ENCODE measurements at regions not wholly inside any gene's neighbourhood (a gene's known extent, or its start where the extent isn't known, plus 50 kb on each side); places are given as distances from the start of the nearest gene placed in this dataset.
"Not testable (repeated sequence)": the region's sequence is repeated elsewhere in the genome, so short reads cannot be mapped to it uniquely, and the experiment has no call there.

GRCh38 chr3:140854961-140855360, 86.7 kb upstream of the SLC25A36 start:
- DNase-seq (no peak), ATAC-seq (ENCODE audit: poor library complexity) (no peak)
- intact Hi-C loops (cut with DNase I), result no loop called here

GRCh38 chr3:140856905-140857304, 84.7 kb upstream of the SLC25A36 start:
- intact Hi-C loops (cut with DNase I), result no loop called here

GRCh38 chr3:140857993-140858392, 83.6 kb upstream of the SLC25A36 start:
- no peak for DNase-seq
- intact Hi-C loops (cut with DNase I), result no loop called here
- no peak for ATAC-seq (ENCODE audit: poor library complexity)

More at GRCh38 chr3:140856905-140857304, 84.7 kb upstream of the SLC25A36 start:
- no peak for DNase-seq
- no peak for ATAC-seq (ENCODE audit: poor library complexity)

GRCh38 chr3:140859592-140860336, 81.9 kb upstream of the SLC25A36 start:
- ATAC-seq (ENCODE audit: poor library complexity) (no peak), DNase-seq (no peak)
- intact Hi-C loops (cut with DNase I), result no loop called here

- intact Hi-C loops (cut with DNase I), result no loop called here
- ATAC-seq (ENCODE audit: poor library complexity), result peak; percentile 57
- DNase-seq, result no peak
Observed at GRCh38 chr3:140863580-140864009, 78.0 kb upstream of the SLC25A36 start.

GRCh38 chr3:140870351-140870750, 71.3 kb upstream of the SLC25A36 start:
- ATAC-seq (ENCODE audit: poor library complexity) (no peak), DNase-seq (no peak)
- intact Hi-C loops (cut with DNase I), result no loop called here

GRCh38 chr3:140871022-140871421, 70.6 kb upstream of the SLC25A36 start:
- ATAC-seq (ENCODE audit: poor library complexity) (no peak), DNase-seq (no peak)
- intact Hi-C loops (cut with DNase I), result no loop called here

- ATAC-seq (ENCODE audit: poor library complexity); intact Hi-C loops (cut with DNase I); DNase-seq: not testable (repeated sequence)
Observed at GRCh38 chr3:140872165-140872564, 69.5 kb upstream of the SLC25A36 start.

GRCh38 chr3:140883428-140884040, 58.1 kb upstream of the SLC25A36 start:
- intact Hi-C loops (cut with DNase I), result no loop called here
- DNase-seq, result no peak
- no peak for ATAC-seq (ENCODE audit: poor library complexity)

GRCh38 chr3:140885697-140886096, 55.9 kb upstream of the SLC25A36 start:
- ATAC-seq (ENCODE audit: poor library complexity); intact Hi-C loops (cut with DNase I): not testable (repeated sequence)

More at GRCh38 chr3:140885697-140886096, 55.9 kb upstream of the SLC25A36 start:
- not testable (repeated sequence) for DNase-seq
